ENCODE measurements at regions not wholly inside any gene's neighbourhood (a gene's known extent, or its start where the extent isn't known, plus 50 kb on each side); places are given as distances from the start of the nearest gene placed in this dataset.

- TF ChIP-seq, protein P1, sequence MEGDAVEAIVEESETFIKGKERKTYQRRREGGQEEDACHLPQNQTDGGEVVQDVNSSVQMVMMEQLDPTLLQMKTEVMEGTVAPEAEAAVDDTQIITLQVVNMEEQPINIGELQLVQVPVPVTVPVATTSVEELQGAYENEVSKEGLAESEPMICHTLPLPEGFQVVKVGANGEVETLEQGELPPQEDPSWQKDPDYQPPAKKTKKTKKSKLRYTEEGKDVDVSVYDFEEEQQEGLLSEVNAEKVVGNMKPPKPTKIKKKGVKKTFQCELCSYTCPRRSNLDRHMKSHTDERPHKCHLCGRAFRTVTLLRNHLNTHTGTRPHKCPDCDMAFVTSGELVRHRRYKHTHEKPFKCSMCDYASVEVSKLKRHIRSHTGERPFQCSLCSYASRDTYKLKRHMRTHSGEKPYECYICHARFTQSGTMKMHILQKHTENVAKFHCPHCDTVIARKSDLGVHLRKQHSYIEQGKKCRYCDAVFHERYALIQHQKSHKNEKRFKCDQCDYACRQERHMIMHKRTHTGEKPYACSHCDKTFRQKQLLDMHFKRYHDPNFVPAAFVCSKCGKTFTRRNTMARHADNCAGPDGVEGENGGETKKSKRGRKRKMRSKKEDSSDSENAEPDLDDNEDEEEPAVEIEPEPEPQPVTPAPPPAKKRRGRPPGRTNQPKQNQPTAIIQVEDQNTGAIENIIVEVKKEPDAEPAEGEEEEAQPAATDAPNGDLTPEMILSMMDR (IDR thresholded peaks at IDR 0.05; ENCODE audit: low read depth, low read length, missing control alignments): no peak
- no peak overlapping the region for H3K4me3 ChIP-seq (ENCODE audit: low read depth, low read length)
- DNase-seq: no peak
- no peaks in the 10 kb centered on the region for H3K27me3 ChIP-seq (replicated peaks)
- H3K27ac ChIP-seq: no peak overlapping the region
- in situ Hi-C loops (cut with HindIII; ENCODE audit: low pct_ligation_motif_present, low sequenced_read_pairs): no loop called here
- no peaks in the 10 kb centered on the region for H3K36me3 ChIP-seq (replicated peaks)
Observed at GRCh38 chr5:15447209-15447608, 52.8 kb upstream of the FBXL7 start.

DNA sequence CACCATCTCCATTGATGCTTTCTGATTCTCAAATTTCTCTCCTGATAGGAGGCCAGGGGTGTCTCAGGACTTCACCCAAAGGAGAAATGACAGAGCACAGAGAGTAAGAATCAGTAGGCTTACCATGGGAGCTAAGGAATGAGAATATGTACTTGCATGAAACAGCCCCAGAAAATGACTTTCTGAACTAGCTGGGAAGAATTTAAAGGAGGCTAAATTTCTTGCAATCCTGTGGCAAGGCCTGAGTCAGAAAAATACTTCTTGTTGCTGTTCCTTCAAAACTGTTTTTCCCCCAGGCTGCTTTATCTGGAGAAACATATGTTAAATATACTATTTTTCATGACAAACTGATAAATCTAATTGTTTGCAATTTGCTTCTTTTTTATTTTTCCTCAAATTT lies 53.4 kb upstream of the FBXL7 start:
- no peaks in the 10 kb centered on the region for H3K27me3 ChIP-seq (replicated peaks)

DNA sequence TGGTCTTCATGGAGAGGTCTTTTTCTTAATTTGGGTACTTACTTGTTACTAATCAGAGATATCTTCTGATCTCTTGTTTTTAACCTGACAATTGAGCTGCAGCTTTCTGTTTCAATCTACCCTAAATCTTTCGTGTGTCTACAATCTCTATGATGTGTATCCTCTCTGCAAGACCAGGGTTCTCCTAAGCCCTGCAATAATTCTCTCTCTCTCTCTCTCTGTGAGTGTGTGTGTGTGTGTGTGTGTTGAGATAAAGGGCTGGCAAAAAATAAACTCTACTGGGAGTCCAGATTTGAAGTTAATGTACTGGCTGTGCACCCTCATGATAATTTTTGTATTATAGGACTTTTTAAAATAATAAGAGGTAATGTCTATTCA lies 57.8 kb upstream of the FBXL7 start:
- in situ Hi-C loops (cut with HindIII; ENCODE audit: low pct_ligation_motif_present, low sequenced_read_pairs): no loop called here
- Histone ChIP-seq H3K36me3 (replicated peaks) (no peaks in the 10 kb centered on the region), H3K27me3 (replicated peaks) (no peaks in the 10 kb centered on the region), H3K4me3 (ENCODE audit: low read depth, low read length) (no peak overlapping the region), H3K27ac (no peak overlapping the region)
- no peak for DNase-seq
- TF ChIP-seq, protein P1 (IDR thresholded peaks at IDR 0.05; ENCODE audit: low read depth, low read length, missing control alignments): no peak

More for the DNA sequence above, 53.4 kb upstream of the FBXL7 start:
- in situ Hi-C loops (cut with HindIII; ENCODE audit: low pct_ligation_motif_present, low sequenced_read_pairs): no loop called here
- Histone ChIP-seq H3K4me3 (ENCODE audit: low read depth, low read length) (no peak overlapping the region), H3K36me3 (replicated peaks) (no peaks in the 10 kb centered on the region), H3K27ac (no peak overlapping the region)
- TF ChIP-seq, protein P1 (IDR thresholded peaks at IDR 0.05; ENCODE audit: low read depth, low read length, missing control alignments): no peak
- DNase-seq: peak; percentile 32

- TF ChIP-seq, protein P1 (IDR thresholded peaks at IDR 0.05; ENCODE audit: low read depth, low read length, missing control alignments): no peak
- no peaks in the 10 kb centered on the region for H3K27me3 ChIP-seq (replicated peaks)
- no peak overlapping the region for H3K4me3 ChIP-seq (ENCODE audit: low read depth, low read length)
- in situ Hi-C loops (cut with HindIII; ENCODE audit: low pct_ligation_motif_present, low sequenced_read_pairs): no loop called here
- no peaks in the 10 kb centered on the region for H3K36me3 ChIP-seq (replicated peaks)
- no peak overlapping the region for H3K27ac ChIP-seq
- DNase-seq: no peak
Observed at GRCh38 chr5:15441433-15442192, 58.4 kb upstream of the FBXL7 start.

DNA sequence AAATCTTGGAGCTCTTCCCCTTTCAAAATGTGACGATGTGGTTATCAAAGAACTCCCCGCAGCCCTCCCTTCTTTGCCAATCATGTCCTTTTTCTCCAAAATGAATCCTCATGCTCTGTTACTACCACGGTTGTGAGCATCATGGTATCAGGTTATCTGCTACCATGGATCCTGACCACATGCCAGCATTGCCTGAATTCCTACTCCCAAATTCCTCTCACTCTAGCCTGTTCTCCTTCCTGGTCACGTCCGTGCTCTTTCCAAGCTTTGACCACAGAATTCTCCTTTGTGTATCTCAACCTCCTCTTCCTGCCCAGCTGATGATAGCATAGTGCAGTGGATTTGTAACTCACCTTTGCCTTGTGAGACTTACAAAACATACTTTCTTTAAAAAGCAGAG lies 59.5 kb upstream of the FBXL7 start:
- H3K4me3 ChIP-seq (ENCODE audit: low read depth, low read length): no peak overlapping the region
- in situ Hi-C loops (cut with HindIII; ENCODE audit: low pct_ligation_motif_present, low sequenced_read_pairs): no loop called here
- DNase-seq: no peak
- TF ChIP-seq, protein P1 (IDR thresholded peaks at IDR 0.05; ENCODE audit: low read depth, low read length, missing control alignments): no peak
- H3K27ac ChIP-seq: no peak overlapping the region
- H3K27me3 ChIP-seq (replicated peaks): no peaks in the 10 kb centered on the region
- H3K36me3 ChIP-seq (replicated peaks): no peaks in the 10 kb centered on the region

- in situ Hi-C loops (cut with HindIII; ENCODE audit: low pct_ligation_motif_present, low sequenced_read_pairs): no loop called here
- no peak for DNase-seq
- TF ChIP-seq, protein P1 (IDR thresholded peaks at IDR 0.05; ENCODE audit: low read depth, low read length, missing control alignments): no peak
- Histone ChIP-seq H3K36me3 (replicated peaks) (no peaks in the 10 kb centered on the region), H3K27me3 (replicated peaks) (no peaks in the 10 kb centered on the region), H3K4me3 (ENCODE audit: low read depth, low read length) (no peak overlapping the region), H3K27ac (no peak overlapping the region)
Observed at GRCh38 chr5:15439801-15440200, 60.2 kb upstream of the FBXL7 start.

All from brain microvascular endothelial cell (primary cell).